H1 (cell line): ENCODE measurements at regions not wholly inside any gene's neighbourhood (a gene's known extent, or its start where the extent isn't known, plus 50 kb on each side); places are given as distances from the start of the nearest gene placed in this dataset.

Source experiments
- BACH1 ChIP-seq: IDR thresholded peaks from 2 replicates; pipeline ENCODE4 v1.6.1; 2012; ENCODE audit warnings: low read length, improper control_type of control experiment
- CHD2 ChIP-seq: IDR thresholded peaks from 2 replicates; pipeline ENCODE4 v1.6.1; 2012; ENCODE audit warnings: low read length, improper control_type of control experiment
- EGR1 ChIP-seq: IDR thresholded peaks from 2 replicates; pipeline ENCODE4 v1.6.1; 2011; ENCODE audit warnings: low read depth, low read length, borderline replicate concordance
- EZH2 ChIP-seq: fragments of 200-600 bp; sonication (generic); IDR thresholded peaks from 2 replicates; pipeline ENCODE4 v1.7.1; 2012; ENCODE audit warnings: low read depth, mild to moderate bottlenecking, moderate library complexity, low read length, inconsistent platforms; ENCODE audit not compliant: severe bottlenecking
- GABPA ChIP-seq: IDR thresholded peaks from 2 replicates; pipeline ENCODE4 v1.6.1; 2011; ENCODE audit warnings: mild to moderate bottlenecking, low read length, moderate library complexity, borderline replicate concordance; ENCODE audit not compliant: insufficient read depth
- HDAC2 ChIP-seq, 2 experiments: fragments of 300-600 bp in 1 of 2; sonication (generic) in 1 of 2; IDR thresholded peaks; 2 replicates each; pipeline ENCODE4 v1.6.1; 2011 to 2012; ENCODE audit warnings: low read depth in 2 of 2, low read length in 2 of 2, mild to moderate bottlenecking in 2 of 2, moderate library complexity in 2 of 2, borderline replicate concordance in 1 of 2, inconsistent platforms in 1 of 2
- MAX ChIP-seq: IDR thresholded peaks from 2 replicates; pipeline ENCODE4 v1.6.1; 2012; ENCODE audit warnings: inconsistent platforms
- POU5F1 ChIP-seq: IDR thresholded peaks from 2 replicates; pipeline ENCODE4 v1.6.1; 2011; ENCODE audit warnings: low read depth, mild to moderate bottlenecking, low read length, moderate library complexity
- SP2 ChIP-seq: IDR thresholded peaks from 2 replicates; pipeline ENCODE4 v1.6.1; 2012; ENCODE audit warnings: mild to moderate bottlenecking, low read length, inconsistent platforms

GRCh38 chr1:233459470-233459945, 132.0 kb downstream of the MAP3K21 start (continued):
- no peak for TF ChIP-seq EGR1
- no peak for TF ChIP-seq GABPA
- TF ChIP-seq SP2 = no peak
- TF ChIP-seq BACH1 = no peak
- TF ChIP-seq MAX = no peak
- TF ChIP-seq EZH2 = no peak
- no peak for TF ChIP-seq POU5F1
- TF ChIP-seq CHD2 = no peak
- TF ChIP-seq HDAC2 (IDR thresholded peaks at IDR 0.05; ENCODE audit: borderline replicate concordance in 1 of 2, low read depth in 2 of 2, low read length in 2 of 2) = no peak
